ENCODE measurements at regions not wholly inside any gene's neighbourhood (a gene's known extent, or its start where the extent isn't known, plus 50 kb on each side); places are given as distances from the start of the nearest gene placed in this dataset.
"Not testable (repeated sequence)": the region's sequence is repeated elsewhere in the genome, so short reads cannot be mapped to it uniquely, and the experiment has no call there.

DNA sequence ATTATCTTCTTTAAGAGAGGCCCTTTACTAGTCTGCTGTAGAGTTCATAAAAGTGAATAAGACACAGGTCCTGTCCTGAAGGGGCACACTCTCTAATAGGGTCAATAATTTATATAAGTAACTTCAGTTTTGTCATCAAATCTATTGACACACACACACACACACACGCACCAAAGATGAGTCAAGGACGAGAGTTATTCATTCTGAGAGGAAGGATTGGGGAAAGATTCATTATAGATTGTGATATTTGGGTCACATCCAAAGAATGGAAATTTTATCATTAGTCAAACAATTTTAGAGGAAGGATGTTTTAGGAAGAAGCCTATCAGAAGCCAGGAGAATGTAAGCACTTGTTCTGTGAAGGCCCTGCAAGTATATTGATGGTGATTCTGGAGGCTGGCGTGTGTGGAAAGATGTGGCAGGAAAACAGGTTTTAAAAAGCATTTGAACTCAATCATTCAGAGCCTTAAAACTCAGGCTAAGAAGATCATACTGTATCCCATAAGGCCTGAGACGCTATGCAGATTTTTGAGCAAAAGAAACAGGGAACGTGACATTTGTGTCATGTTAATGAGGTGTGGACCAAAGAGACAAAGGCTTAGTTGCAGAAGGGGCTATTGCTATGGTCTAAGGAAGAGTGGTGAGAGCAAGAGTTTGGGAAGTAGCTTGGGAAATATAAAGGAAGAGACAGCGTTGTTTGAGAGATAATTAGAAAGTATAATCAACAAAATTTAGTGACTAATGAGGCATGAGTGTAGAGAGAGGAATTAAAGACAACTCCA is 161.4 kb upstream of the PREP start:
- no peak for DNase-seq

DNA sequence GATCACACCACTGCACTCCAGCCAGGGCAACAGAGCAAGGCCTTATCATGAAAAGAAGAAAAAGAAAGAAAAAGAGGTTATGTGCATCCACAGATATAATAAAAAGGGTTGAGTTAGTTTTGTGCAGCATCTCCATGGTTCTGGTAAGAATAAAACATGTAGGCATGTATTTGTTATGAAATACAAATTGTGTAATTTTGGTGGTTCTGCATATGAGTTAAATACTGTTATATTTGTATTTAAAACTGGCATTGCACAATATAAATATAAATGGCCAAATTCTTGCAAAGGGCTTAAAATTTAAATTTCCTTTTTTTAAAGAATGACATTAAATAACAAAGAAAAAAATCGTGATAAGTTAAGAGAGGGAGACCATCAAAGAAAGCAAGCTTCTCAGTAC is 159.1 kb upstream of the PREP start:
- DNase-seq = no peak

DNA sequence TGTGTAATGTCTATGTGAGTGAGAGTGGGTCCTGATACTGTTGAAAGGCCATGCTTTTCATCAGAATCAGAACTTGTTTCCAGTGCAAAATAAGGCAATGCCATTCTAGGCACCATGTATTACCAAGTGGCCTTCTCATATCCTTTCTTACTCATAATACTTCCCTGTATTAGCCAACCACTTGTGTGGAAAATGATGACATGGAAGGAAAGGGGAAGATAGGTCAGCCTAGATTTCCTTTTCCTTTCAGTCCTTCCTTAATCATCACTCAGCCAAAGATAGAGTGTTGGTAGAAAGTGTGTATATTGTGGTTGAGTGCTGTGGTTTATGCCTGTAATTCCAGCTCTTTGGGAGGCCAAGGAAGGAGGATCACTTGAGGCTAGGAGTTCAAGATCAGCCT is 158.6 kb upstream of the PREP start:
- DNase-seq = no peak

DNA sequence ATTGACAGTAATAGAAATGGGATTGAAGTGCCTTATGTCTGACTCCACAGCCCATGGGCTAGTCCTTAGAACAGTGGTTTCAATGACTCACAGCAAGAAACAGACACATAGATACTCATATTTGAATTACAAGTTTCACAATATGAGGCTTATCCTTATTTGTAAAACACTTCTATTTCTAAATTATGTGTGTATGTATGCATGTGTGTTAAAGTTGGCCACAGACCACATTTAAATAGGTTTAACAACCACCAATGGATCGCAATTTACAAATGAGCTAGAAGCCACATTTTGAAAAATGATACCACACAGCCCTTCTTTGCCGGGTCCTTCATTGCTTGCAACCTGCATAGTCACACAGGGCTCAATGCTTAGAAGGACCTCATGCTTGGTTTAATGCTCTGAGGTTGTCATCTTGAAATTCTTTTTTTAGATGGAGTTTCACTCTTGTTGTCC is 157.8 kb upstream of the PREP start:
- DNase-seq = no peak

DNA sequence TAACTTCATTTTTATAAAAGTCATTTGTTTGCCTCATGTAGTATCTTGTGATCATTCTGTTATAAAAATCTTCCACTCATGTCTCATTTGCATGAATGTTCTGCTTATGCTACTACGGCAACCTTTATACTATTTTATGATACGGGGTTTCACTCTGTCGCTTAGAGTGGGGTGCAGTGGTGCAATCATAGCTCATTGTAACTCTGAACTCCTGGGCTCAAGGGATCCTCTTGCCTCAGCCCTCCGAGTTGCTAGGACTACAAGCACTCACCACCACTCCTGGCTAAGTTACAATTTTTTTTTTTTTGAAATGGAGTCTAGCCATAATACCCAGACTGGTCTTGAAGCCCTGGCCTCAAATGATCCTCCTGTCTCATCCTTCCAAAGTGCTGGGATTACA is 154.4 kb upstream of the PREP start:
- no peak for DNase-seq

DNA sequence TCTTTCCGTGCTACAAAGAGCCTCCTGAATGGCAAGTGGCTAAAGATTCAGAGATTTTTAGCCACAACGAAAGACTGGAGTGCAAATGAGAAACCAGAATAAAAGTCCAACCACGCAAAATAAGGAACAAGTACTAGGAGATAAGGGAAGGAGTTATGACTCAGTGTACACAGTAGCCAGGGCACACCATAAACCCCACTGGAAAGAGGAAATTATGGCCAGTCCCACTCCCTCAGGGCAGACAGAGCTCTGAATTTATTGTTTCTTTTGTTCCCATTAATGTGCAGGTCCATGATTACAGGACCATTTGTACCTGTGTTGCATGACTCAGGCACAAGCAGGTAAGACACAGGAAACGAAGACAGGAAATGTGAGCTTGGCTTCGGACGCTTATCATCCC is 150.3 kb upstream of the PREP start:
- no peak for DNase-seq

DNA sequence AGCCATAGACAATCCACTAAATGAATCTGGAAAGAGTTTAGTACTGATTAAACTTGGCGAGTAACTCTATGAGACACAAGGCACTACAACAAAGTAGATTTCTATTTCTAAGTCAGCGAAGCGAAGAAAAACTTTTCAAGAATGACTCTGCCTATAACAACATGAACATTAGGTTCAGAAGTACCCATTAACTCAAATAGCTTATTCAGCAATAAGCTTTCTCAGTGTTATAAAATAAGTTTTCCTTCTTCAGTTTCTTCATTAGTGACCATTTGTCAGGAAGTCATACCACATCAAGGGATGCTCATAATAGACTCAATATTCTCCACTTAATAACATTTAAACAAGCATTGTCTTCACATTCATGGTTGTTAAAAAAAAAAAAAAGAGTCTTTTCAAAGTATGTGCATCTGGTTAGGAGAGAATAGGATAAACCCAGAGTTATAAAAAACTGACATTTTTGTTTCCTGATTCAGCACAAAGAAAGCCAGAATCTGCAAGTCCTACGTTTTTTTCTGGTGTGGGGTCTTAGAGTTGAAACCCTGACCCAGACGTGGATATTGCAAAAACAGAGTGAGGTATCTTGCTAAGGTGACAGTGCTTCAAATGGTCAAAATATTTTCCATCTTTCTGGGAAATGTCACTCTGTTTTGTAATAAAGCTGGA is 148.2 kb upstream of the PREP start:
- DNase-seq = no peak

DNA sequence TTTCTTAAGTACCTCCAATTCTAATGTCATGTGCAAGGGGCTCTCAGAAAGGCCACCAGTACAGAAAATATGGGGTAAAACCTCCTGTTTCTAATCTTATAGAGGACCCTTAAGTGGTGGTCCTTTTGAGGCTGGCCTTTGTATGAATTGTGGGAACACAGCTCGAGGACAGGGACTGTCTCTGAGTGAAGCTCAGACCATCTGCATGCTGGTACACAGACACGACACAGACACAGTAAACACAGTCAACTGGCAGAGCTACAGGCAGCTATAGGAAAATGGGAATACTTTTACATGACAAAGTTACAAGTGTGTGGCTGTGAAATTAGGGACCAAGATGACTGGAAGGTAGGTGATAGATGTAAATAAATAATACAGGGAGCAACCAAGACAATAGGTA is 143.9 kb upstream of the PREP start:
- no peak for DNase-seq

DNA sequence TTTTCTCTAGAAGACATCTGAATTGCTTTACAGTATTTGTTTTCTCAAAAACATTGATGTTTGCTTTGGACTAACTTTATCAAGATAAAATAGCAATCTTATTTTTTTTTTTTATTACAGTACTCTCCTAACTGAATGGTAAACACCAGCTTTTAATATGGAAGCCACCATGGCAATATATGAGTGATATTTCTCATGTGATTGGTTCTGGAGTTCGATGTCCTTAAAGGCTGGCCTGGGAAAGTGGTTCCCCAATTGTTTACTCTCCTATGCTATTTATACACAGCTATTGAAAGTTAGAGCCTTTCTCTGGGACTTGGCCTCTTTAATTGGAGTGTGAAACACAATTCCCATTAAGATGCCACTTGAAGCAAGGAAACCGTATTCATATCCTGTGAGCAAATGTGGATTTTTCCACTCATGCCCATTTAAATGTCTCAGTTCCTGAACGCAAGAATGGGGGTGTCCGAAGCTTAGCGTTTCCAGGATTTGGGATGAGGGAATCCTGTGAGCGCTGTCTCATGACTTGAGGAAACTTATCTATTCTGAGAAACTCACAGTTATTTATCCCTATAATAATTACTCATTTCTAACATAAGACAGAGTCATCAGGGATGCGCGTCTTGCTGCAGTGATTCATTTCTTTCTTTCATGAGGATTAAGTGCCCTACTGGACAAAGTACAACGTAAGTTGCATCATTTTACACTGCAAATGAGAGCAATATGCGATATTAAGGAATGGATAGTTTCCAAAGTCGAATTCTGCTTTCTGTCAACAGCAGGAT is 143.3 kb upstream of the PREP start:
- DNase-seq = no peak

DNA sequence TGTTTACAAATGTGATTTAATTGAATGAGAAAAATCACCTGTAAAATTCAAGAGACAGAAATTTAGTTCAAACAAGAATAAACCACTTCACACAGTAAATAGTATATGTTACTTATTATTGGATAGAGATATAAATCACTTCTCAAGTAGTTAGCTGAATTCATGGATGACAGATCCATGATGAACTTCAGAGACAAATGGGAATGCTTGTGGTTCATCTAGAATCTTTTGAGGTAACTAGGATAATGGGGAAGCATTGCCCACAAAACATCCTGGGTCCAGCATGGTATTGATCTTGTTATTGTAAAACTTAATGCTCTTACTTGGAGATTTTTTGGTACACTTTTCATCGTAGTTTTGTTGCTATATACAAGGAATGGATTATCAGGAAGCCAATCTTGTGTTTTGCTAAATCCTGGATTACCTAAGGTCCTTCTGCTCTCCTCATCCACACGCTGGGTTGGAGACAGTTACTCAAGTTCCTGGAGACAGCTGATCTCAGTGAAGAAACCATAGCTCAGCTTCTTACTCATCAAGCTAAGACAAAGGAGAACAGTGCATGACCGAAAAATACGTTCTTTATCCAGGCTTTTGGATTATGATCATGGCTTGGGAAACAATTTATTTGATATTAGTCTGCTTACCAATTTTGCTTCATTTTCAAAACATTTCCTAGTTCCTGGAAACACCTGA is 142.5 kb upstream of the PREP start:
- no peak for DNase-seq

DNA sequence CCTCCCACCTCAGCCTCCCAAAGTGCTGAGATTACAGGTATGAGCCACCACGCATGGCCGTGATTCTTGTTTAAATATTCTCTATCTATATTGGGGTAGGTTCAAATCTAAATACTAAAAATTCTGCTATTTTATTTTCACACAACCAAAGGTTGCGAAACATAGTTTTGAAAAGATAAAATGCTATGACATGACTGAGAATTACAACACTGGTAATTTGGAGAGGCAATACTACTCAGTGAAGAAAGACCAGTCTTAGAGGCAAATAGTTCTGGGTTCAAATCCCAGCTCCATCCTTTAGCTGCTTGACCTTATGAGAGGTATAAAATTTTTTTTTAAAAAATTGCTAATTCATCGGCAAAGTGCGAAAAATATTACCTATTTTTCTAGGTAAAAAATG is 137.0 kb upstream of the PREP start:
- no peak for DNase-seq

DNA sequence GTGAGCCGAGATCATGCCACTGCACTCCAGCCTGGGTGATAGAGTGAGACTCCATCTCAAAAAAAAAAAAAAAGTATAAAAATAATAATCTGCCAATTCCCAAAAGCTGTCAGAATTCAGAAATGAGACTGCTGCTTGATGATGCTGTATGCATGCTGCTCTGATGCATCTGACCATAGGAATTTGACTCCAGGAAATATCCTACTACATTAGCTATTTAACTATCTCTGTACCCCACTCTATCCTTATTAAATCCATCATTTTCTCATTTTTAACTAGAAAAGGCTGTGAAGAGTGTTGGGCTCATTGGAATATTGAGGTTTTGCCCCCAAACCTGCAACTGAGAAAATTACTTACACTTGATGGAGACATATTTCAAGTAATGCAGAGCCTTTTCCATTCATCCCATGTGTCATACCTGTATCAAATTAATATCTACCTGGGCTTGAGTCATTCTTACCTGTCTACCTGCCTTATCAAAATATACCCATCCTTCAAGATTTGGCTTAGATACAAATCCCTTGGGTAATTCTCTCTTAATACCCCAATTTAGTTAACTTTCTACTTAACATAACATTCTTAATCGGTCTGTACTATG is 135.2 kb upstream of the PREP start:
- DNase-seq = no peak

DNA sequence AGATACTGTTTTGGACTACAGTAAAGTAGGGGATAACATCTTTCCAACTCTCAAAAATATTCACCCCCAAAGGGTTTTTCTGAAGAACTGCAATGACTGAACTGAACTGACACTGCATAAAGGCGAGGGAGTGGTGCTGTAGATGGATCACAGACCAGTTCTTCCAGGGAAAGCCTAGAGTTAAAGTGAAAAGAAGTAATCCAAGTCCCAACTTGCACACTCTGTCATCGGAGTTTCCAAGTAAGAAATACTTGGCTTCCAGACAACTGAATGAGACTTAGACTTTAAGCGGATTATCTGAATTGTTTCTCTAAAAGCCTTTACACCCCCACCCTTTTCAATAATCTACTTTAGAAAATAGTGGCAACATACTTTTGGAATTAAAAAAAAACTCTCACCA is 134.1 kb upstream of the PREP start:
- no peak for DNase-seq

DNA sequence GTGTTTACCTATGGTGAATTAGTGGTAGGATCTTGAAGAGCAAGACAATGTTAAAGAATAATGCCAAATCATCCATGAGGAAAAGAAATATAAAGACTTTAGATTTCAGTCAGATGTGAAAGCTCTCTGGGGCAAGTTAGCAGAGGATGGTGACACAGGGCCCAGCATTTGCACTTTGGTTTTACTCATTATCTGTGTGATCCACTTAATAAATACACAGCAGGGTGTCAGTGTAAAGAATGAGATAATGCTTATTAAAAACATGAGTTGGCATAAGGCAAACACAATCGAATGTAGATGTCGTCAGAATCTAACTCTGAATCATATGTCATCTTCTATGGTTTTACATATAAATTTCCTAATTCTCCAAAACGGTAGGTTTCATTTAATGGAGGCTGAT is 130.4 kb upstream of the PREP start:
- DNase-seq = no peak

DNA sequence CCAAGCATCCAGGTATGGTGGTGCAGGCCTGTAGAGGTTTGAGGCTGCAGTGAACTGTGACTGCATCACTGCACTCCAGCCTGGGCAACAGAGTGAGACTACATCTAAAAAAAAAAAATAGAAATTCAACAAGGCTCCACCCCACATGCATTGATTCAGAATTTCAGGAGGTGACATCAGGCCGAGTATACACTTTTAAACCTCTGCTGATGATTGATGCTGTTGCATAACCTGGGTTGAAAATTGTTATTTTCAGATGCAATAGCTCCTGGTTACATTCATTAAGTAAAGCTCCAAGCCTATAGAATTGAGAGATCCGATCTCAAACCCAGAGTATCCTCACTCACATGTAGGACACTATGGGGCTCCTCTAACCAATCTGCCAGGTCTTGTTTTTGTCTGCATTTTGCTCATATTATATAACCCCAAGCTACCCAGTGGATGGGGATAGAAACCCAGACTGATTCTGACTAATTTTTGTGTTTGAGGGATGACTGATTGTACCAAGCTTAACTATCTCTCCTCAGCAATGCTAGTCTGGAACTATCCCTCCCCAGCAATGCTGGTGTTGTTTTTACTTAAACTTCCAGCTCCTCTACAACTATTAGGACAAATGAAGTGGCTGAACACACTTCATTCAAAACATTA is 123.5 kb upstream of the PREP start:
- DNase-seq = no peak

DNA sequence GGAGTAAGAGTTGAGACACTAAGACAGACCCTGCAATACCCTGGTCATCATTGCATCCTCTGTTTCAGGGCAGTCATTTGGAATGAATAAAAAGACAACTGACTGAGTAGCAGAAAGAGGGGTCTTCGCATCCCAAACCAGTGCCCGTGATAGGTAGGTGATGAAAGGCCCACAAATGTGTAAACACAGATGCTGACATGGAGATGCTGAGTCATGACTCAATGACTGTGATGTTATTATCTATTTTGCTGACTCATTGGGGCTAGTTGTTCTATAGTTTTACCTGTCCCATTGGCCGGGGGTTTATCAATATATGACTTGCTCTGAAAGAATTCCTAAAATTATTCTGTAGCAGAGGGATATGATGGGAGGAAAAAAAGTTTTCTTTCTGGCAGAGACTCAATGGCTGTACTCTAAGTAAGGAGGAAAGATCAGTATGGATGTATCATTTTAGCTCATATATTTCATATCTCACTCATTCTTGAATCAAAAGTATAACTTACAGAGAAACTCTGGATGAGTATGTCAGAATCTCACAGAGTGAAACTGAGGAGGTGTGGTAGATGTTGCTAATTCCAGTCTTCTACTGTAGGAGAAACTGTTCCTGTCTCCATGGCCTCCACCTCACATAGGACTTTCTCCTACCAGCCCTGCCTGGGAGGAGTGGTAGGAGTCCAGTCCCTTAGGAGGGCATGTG is 119.9 kb upstream of the PREP start:
- DNase-seq = no peak

DNA sequence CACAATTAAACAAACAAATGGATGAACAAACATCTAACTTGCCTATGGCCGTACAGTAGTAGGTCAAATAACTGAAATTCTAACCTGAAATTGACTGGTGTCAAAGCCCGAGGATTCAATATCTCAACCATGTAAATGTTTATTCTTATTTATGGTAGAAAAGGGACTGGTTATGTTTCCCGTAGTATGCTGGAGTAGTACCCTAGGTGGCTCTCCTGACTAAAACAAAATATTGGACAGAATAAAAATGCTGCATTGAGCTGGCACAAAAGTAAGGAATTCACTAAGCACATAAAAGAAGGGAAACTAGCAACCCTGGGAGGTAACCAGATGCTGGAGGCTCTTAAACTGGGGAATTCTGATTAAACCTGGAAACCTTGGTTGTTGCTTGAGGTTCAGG is 117.1 kb upstream of the PREP start:
- DNase-seq = no peak

DNA sequence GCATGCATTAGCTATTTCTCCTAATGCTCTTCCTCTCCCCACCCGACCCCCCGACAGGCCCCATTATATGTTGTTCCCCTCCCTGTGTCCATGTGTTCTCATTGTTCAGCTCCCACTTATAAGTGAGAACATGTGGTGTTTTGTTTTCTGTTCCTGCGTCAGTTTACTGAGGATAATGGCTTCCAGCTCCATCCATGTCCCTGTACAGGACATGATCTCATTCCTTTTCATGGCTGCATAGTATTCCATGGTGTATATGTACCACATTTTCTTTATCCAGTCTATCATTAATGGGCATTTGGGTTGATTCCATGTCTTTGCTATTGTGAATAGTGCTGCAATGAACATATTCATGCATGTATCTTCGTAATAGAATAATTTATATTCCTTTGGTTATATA is 116.1 kb upstream of the PREP start:
- DNase-seq = not testable (repeated sequence)

DNA sequence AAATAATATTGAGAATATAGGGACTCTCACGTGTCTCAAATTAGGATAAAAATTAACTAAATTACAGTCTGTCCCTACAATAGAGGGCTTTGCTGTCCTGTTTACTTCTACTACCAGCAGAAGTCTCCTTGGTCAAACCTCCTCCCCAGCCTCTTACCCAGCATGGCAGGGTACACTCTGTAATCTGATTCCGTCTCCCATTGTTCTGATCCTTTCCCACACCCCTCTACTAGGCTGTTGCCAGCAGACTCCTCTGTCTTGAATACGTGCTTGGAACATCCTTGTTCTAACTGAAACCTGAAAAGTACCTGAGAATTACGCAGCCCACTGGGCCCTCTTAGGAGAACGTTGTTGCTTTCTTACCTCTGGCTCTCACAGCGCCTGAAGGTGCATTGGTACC is 112.2 kb upstream of the PREP start:
- no peak for DNase-seq

DNA sequence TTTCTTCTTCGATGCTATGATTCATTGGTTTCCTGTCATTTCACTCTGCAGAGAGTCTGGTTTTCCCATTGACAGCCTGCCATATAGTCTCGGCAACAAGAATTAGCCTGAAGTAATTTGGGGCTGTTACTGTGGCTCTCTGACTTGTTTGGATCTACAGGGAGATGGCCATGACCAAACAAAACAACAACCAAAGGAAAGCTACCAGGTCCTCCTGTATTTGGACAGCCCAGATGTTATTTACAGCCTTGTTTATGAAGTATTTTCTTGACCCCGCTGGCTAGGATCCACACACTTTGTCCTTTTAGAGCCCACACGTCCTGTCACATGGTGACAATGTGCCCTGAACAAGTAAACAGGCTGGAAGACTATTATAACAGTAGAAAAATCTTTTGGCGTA is 111.4 kb upstream of the PREP start:
- DNase-seq = no peak

DNA sequence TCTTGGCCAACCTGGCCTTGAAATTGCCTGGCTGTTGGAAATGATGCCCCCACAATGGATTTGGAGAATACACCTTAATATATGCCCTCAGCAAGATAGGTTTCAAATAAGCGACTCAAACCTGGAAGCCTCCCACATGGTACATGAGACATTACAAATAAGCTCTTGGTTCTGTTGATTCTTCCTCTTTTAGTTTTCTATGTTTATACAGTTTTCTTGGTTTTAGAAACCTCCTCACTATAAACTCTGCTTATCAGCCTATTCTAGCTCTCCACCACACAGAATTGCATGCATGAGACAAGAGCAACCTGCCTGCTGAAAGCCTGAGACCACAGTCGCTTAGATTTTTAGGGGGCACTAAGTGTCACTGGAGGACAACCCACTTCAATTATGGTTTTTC is 108.8 kb upstream of the PREP start:
- DNase-seq = no peak

DNA sequence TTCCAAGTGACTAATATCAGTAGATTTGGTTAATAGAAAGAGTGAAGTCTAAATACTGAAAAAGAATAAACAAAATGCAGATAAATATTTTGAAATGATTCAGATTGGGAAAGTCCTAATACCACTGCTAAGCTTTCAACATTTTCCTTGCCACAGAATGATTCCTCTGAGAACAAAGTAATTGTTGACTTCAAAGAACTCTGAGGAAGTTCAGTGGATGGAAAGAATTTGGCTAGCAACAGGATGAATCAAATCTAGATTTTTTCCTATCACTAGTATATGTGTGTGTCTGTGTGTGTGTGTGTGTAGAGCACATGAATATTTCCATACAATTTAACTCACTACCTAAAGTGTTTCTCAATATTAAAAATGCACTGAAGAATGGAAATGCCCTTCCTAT is 107.9 kb upstream of the PREP start:
- DNase-seq = no peak

Measured in stimulated activated CD4-positive, alpha-beta T cell treated with anti-CD3 and anti-CD28 coated beads, Interleukin-4, amount 100 ng/mL, for 1 hour (primary cell).